Nephron progenitor cell (in vitro differentiated cells): ENCODE measurements at regions not wholly inside any gene's neighbourhood (a gene's known extent, or its start where the extent isn't known, plus 50 kb on each side); places are given as distances from the start of the nearest gene placed in this dataset.
A peak's percentile ranks its signal among the peaks of the same experiment; 100 is the strongest.

Experiments
- DNase-seq: peaks from one replicate; pipeline ENCODE4 v3.0.0; 2021
- H3K27ac Mint-ChIP-seq: 2 replicates; pipeline ENCODE4 v1.8.0; 2021; ENCODE audit warnings: mild to moderate bottlenecking, moderate library complexity, mixed read lengths
- H3K27me3 Mint-ChIP-seq: 2 replicates; pipeline ENCODE4 v1.8.0; 2021; ENCODE audit warnings: mild to moderate bottlenecking, low read depth, mixed read lengths; ENCODE audit not compliant: poor library complexity
- H3K36me3 Mint-ChIP-seq: 2 replicates; pipeline ENCODE4 v1.8.0; 2021; ENCODE audit warnings: low read depth, mixed read lengths
- H3K4me1 Mint-ChIP-seq: 2 replicates; pipeline ENCODE4 v1.8.0; 2021; ENCODE audit warnings: mixed read lengths
- H3K4me3 Mint-ChIP-seq: 2 replicates; pipeline ENCODE4 v1.8.0; 2021; ENCODE audit warnings: mild to moderate bottlenecking, moderate library complexity, mixed read lengths
- H3K9me3 Mint-ChIP-seq: 2 replicates; pipeline ENCODE4 v1.8.0; 2021; ENCODE audit warnings: mild to moderate bottlenecking, moderate library complexity, mixed read lengths
- TF ChIP-seq, protein P1 (sequence below): fragments of 200-600 bp; sonication (generic); IDR thresholded peaks from 2 replicates; pipeline ENCODE4 v1.5.0; 2021; ENCODE audit warnings: antibody characterized with exemption

DNA sequence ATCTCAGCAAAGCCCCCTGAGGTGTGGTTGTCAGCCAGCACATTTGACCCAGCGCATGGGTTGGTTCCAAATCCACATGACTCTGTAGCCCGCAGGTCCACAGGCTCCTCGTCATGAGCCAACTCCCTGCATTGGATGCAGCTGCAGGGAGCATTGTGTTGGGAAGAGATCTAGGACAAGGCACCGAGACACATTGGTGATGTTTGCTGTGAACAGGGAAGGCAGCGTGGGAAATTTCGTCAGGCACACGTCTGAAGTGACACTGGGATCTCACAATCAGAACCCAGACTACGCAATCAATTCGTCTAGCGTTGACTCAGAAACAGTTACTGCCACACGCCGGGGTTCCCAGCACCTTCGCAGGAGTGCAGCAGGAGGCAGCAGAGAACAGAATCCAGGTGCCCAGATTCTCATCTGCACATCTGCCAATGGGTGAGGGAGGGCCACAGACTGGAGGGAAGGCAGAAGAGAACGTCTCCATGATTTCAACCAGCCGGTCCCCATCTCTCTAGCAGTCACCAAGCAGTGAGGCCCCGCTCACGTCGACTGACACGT is 177.0 kb downstream of the TTLL2 start:
- Mint-ChIP-seq H3K36me3 (no peaks in the 10 kb centered on the region), H3K27me3 (peaks cover 16% of the 10 kb centered on the region), H3K27ac (no peak overlapping the region), H3K4me3 (no peak overlapping the region), H3K9me3 (no peaks in the 10 kb centered on the region), H3K4me1 (peaks cover 6% of the 10 kb centered on the region)
- DNase-seq = peak; percentile 38
- TF ChIP-seq, protein P1, sequence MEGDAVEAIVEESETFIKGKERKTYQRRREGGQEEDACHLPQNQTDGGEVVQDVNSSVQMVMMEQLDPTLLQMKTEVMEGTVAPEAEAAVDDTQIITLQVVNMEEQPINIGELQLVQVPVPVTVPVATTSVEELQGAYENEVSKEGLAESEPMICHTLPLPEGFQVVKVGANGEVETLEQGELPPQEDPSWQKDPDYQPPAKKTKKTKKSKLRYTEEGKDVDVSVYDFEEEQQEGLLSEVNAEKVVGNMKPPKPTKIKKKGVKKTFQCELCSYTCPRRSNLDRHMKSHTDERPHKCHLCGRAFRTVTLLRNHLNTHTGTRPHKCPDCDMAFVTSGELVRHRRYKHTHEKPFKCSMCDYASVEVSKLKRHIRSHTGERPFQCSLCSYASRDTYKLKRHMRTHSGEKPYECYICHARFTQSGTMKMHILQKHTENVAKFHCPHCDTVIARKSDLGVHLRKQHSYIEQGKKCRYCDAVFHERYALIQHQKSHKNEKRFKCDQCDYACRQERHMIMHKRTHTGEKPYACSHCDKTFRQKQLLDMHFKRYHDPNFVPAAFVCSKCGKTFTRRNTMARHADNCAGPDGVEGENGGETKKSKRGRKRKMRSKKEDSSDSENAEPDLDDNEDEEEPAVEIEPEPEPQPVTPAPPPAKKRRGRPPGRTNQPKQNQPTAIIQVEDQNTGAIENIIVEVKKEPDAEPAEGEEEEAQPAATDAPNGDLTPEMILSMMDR = peak; percentile 38

DNA sequence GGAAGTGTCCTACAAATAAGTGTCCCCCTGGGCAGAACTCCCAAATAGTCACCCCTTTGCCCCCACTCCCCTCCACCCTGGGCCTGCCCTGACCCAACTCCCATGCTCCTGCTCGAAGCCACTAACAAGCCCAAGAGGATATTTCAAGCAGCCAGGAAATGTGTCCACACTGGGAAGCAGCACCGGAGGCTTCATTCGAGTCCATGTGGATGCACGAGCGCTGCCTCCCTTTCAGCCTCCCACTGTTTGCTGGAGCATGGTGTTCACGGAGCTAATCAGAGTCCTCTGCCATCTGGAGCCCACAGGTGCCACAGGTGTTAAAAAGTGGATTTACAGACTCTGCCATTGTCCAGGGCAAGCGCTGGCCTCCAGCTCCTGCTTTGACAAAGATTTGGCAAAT is 177.6 kb downstream of the TTLL2 start:
- H3K9me3 Mint-ChIP-seq = no peaks in the 10 kb centered on the region
- H3K27ac Mint-ChIP-seq = no peak overlapping the region
- peaks cover 18% of the 10 kb centered on the region for H3K27me3 Mint-ChIP-seq
- no peaks in the 10 kb centered on the region for H3K36me3 Mint-ChIP-seq
- H3K4me1 Mint-ChIP-seq = peaks cover 12% of the 10 kb centered on the region
- no peak overlapping the region for H3K4me3 Mint-ChIP-seq
- DNase-seq = no peak
- TF ChIP-seq, protein P1 = no peak

DNA sequence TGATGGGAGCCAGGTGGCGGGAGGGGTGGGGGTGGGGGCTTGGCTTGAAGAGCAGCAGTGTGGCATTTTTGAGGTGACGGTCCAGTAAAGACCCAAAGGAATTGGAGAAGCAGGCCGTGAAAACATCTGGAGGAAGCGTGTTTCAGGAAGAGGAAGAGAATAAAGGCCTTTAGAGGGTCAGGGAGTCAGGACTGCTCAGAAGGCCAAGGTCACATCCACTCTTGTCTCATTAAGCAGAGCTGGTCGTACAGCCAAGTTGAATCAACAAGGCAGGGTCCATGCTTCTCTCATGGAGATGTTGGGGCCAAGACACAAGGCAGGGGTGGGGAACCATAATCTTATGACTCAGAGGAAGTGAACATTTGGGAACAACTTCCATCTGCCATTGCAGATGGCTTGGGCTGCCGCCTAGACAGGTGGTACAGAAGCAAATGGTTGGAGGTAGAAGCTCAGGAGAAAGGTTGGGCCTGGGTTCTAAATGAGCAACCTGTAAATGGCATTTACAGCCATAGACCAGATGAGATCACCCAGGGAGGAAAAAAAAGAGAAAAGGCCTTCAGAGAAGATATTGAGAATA is 179.6 kb downstream of the TTLL2 start:
- H3K27me3 Mint-ChIP-seq = peaks cover 17% of the 10 kb centered on the region
- no peak overlapping the region for H3K27ac Mint-ChIP-seq
- no peak for DNase-seq
- H3K36me3 Mint-ChIP-seq = no peaks in the 10 kb centered on the region
- H3K4me1 Mint-ChIP-seq = peaks cover 13% of the 10 kb centered on the region
- no peak overlapping the region for H3K4me3 Mint-ChIP-seq
- H3K9me3 Mint-ChIP-seq = no peaks in the 10 kb centered on the region
- TF ChIP-seq, protein P1 = no peak

DNA sequence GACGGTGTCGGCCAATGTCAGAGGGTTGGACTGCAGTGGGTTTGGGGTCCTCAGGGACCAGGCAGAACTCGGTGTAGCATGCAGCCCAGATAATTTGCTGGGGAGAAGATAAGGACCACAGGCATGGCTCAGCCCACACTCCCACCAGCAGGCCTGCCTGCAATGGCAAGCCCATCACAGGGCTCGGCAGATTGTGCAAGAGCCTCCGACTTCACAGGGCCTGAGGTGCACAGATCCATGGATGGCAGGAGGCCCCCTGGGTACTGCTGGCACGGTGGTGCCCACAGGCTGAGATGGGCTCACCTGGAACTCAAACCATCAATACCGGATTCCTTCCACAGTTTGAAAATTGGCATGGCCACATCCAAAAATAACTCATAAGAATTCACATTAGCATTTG is 180.3 kb downstream of the TTLL2 start:
- H3K4me1 Mint-ChIP-seq = peaks cover 16% of the 10 kb centered on the region
- H3K27me3 Mint-ChIP-seq = peaks cover 21% of the 10 kb centered on the region
- H3K36me3 Mint-ChIP-seq = no peaks in the 10 kb centered on the region
- H3K9me3 Mint-ChIP-seq = no peaks in the 10 kb centered on the region
- no peak overlapping the region for H3K27ac Mint-ChIP-seq
- DNase-seq = no peak
- TF ChIP-seq, protein P1 = no peak
- no peak overlapping the region for H3K4me3 Mint-ChIP-seq

DNA sequence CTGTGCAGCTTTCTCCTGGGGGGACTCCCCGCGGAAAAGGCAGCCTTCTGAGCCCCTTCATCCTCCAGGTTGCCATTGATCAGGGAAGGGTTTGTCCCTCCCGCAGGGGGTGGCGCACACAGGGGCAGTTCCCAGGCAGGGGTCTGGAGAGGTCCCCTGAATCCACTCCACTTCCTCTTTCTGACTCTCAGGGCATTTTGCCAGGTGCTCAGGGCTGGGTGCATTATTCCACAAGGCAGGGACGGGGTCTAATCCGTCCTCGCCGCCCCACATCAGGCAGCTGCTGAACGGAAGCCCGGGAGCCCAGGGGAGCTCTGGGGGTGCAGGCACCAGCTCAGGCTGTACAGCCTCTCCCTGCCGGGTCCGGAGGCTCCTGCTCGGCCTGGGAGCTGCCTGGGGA is 180.9 kb downstream of the TTLL2 start:
- no peak for DNase-seq

More for the DNA sequence above, 180.9 kb downstream of the TTLL2 start:
- Mint-ChIP-seq H3K36me3 (no peaks in the 10 kb centered on the region), H3K4me3 (no peak overlapping the region), H3K4me1 (peaks cover 22% of the 10 kb centered on the region), H3K27me3 (peaks cover 21% of the 10 kb centered on the region), H3K9me3 (no peaks in the 10 kb centered on the region), H3K27ac (no peak overlapping the region)
- TF ChIP-seq, protein P1 = no peak
